Gastroesophageal sphincter (tissue), 3 donors: ENCODE measurements at regions not wholly inside any gene's neighbourhood (a gene's known extent, or its start where the extent isn't known, plus 50 kb on each side); places are given as distances from the start of the nearest gene placed in this dataset.

Source experiments
- EP300 ChIP-seq: sonication (generic); formaldehyde crosslinking; IDR thresholded peaks from one replicate; pipeline ENCODE4 v1.6.1; 2017; ENCODE audit warnings: antibody characterized with exemption, mild to moderate bottlenecking
- POLR2AphosphoS5 ChIP-seq: sonication (generic); formaldehyde crosslinking; IDR thresholded peaks from one replicate; pipeline ENCODE4 v1.6.1; 2017; ENCODE audit warnings: antibody characterized with exemption
- TF ChIP-seq, protein P1 (sequence below), 4 experiments: fragments of 200-600 bp in 2 of 4; fragments of 450-650 bp in 2 of 4; sonication (generic) in 1 of 4; IDR thresholded peaks; one replicate each; pipeline ENCODE4 v1.5.1; 2017 to 2019; ENCODE audit warnings: antibody characterized with exemption in 4 of 4, mild to moderate bottlenecking in 2 of 4, moderate library complexity in 2 of 4

DNA sequence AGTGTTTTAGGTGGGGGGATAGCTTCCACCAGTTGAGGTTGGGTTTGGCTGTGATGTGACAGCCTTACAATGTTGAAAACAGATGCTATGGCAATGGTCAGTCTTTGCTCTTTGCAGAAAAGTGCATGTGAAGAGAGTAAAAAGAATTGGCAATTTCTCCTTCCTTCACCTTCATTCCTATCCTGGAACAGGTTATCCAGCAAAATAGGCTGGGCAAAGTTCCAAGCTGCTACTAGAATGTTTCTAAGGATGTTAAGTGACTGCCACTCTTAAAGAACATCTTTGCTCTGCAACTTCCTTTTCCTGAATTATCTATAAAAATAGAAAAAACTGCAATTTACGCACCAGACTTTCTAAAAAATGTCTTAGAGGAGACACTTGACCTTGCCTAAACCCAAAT is 50.1 kb upstream of the MYCBP2 start:
- TF ChIP-seq, protein P1, sequence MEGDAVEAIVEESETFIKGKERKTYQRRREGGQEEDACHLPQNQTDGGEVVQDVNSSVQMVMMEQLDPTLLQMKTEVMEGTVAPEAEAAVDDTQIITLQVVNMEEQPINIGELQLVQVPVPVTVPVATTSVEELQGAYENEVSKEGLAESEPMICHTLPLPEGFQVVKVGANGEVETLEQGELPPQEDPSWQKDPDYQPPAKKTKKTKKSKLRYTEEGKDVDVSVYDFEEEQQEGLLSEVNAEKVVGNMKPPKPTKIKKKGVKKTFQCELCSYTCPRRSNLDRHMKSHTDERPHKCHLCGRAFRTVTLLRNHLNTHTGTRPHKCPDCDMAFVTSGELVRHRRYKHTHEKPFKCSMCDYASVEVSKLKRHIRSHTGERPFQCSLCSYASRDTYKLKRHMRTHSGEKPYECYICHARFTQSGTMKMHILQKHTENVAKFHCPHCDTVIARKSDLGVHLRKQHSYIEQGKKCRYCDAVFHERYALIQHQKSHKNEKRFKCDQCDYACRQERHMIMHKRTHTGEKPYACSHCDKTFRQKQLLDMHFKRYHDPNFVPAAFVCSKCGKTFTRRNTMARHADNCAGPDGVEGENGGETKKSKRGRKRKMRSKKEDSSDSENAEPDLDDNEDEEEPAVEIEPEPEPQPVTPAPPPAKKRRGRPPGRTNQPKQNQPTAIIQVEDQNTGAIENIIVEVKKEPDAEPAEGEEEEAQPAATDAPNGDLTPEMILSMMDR (IDR thresholded peaks at IDR 0.05), result no peak
- TF ChIP-seq POLR2AphosphoS5 (no peak), EP300 (no peak)
